NCI-H2107 treated with DMSO at 0.1 percent for 48 hours (cell line): ENCODE measurements at regions not wholly inside any gene's neighbourhood (a gene's known extent, or its start where the extent isn't known, plus 50 kb on each side); places are given as distances from the start of the nearest gene placed in this dataset.
A peak's percentile ranks its signal among the peaks of the same experiment; 100 is the strongest.
"Not testable (repeated sequence)": the region's sequence is repeated elsewhere in the genome, so short reads cannot be mapped to it uniquely, and the experiment has no call there.

Source experiments
- DNase-seq: peaks from one replicate; lab custom pipeline; 2025; ENCODE audit not compliant: unreplicated experiment; lab: John Stamatoyannopoulos, UW

- DNase-seq = not testable (repeated sequence)
Measured at GRCh38 chr5:97234380-97234779, 51.3 kb upstream of the RIOK2 start.

GRCh38 chr5:97242341-97242740 is 59.3 kb upstream of the RIOK2 start:
- DNase-seq = no peak

DNA sequence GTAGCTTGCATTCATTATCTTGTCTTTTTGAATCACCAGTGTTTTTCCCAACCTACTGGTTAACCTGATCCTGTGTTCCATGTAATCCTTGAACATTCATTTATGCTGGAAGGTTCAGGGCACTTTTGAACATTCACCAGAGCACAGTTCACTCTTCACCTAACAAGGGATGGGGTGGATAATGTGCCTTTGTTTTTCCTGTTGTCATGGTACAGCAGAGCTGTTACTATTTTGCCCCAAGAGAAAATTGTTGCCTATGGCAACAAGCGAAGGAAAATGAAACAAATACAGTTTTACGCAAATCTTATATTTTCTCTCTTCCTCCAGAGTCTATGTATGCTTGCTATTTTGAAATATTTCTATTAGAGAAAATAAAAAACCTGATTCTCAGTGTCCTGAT is 60.3 kb upstream of the RIOK2 start:
- no peak for DNase-seq

- no peak for DNase-seq
Measured at GRCh38 chr5:97245386-97245785, 62.3 kb upstream of the RIOK2 start.

DNA sequence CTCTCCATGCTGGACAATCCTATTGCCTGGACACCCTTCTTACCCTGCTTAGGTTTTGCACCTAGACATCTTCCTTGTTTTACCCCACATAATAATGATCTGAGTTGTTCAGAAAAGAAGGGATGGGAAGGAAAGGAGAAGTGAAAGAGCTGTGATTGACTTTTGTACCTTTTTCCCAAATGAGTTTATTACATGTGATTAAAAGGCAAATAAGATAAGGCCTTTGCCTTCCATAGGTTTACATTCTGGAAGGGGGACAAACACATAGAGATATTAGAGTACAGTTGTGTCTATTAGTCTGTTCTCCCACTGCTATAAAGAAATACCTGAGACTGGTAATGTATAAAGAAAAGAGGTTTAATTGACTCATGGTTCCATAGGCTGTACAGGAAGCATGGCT is 67.1 kb upstream of the RIOK2 start:
- no peak for DNase-seq

DNA sequence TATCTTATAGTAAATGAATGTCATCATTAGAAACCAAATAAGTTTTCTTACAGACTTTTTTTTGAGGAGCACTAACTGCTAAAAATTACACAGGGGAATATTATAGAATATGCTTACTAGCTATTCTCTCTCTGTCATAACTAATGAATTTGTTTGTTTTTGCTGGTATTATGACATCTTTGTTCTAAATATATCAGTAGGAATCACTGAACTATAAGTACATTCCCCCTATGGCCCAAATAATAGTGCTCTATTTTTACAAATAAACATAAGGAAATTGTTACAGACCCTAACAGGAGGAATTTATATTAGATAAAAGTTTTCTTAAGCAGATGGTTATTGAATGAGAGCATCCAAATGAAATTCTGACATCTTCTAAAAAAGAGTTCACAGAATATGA is 83.0 kb upstream of the RIOK2 start:
- DNase-seq = no peak

- no peak for DNase-seq
Measured at GRCh38 chr5:97266576-97266975, 83.5 kb upstream of the RIOK2 start.

- no peak for DNase-seq
Measured at GRCh38 chr5:97267767-97268166, 84.7 kb upstream of the RIOK2 start.

DNA sequence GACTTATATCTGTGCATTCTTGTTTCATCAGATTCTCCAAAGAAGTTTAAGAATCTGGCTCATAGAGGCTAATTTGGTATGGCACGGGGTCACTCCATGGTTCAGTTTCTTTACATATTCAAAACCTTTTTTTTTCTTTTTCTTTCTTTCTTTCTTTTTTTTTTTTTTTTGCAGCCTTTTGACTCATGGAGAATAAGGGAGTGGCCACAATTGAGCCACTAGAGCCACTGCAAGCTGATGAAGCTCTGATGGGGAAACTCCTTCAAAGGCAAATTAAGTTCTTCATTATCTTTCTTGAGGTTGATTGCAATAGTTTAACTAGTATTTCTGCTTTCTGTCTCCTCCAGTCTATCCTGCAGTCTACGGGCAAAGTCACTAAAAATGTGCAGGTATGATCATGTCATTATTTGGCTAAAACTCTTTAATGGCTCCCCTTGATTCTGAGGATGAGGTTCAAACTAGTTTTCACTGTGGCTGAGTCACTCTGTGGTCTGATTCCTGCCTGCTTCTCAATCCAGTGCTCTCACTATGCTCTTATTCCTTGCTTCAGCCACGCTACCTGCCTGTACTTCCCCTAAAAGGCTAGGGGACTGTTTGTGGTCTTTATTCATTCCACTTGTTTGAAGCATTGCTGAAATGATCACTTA is 93.5 kb upstream of the RIOK2 start:
- DNase-seq = no peak

- DNase-seq = no peak
Measured at GRCh38 chr5:97281257-97281656, 98.2 kb upstream of the RIOK2 start.

DNA sequence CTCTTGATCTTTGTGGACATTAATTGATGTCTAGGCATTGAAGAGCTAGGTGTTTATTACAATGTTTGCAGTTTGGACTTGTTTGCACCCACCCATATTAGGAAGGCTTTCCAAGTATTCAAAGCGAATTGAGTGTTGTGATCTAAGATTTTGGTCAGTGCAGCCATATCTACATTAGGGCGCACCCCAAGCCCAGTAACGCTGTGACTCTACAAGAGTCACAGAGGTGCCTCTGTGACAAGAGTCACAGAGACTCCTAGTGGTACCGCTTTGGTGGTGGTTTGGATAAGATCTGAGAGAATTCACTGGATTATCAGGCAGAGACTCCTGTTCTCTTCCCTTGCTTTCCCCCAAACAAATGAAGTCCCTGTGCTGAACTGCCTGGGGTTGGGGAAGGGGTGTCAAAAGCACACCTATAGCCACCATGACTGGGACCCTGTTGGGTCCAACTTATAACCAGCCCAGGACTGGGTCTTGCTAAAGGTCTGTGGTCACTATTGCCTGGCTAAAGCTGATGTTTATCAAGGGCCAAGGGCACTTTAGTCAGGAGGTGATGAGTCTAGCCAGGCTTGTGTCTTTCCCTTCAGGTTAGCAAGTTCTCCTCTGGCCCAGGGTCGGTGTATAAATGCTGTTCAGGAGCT is 114.1 kb upstream of the RIOK2 start:
- DNase-seq = peak; percentile 3

- DNase-seq = no peak
Measured at GRCh38 chr5:97297704-97298091, 114.7 kb upstream of the RIOK2 start.

GRCh38 chr5:97301181-97301580 is 118.1 kb upstream of the RIOK2 start:
- DNase-seq = not testable (repeated sequence)

DNA sequence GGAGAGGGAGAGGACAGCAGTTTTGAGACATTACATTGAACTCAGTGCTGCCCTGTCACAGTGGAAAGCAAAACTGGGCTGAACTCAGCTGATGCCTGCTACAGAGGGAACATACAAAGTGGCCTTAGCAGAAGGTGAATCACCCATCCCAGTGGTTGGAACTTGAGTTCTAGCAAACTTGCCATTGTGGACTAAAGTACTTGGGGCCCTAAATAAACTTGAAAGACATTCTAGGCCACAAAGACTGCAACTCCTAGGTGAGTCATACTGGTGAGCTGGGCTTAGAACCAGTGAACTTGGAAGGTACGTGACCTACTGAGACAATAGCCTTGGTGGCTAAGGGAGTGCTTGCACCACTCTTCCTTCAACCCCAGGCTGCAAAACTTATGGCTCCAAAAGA is 155.7 kb upstream of the RIOK2 start:
- DNase-seq = no peak

DNA sequence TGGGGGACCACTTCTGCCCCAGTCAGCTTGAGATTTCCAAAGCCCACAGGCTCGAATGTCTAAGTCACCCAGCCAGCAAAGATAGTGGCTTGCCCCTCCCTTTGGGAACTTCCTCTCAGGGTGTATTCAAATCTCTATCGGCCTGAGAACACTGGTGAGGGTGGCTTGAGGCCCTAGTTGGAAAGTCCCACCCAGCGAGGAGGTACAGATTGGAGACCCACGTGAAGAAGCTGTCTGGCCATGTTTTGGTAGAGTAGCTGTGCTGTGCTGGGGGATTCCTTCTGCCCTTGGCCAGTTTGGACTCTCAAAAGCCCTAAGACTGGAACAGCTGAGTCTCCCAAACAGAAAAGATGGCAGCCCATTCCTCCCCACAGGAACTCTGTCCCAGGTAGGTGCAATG is 172.7 kb upstream of the RIOK2 start:
- DNase-seq = no peak

DNA sequence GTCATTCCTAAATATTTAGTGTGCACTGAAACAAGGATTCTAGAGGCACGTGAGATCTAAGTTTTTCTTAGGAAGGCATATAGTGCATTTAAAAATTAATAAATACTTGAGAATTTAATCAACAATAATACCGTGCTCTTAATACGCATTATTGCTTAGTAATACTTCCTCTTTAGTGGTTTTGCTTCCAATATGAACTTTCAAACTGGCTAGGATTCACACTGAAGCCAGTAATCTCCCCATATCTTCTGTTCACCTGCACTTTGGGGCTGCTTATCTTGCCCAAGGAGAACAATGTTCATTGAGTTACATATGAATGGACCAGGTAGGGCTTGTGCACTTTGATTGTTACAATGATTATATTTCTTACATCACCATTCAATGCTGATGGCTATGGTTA is 180.5 kb upstream of the RIOK2 start:
- no peak for DNase-seq

DNA sequence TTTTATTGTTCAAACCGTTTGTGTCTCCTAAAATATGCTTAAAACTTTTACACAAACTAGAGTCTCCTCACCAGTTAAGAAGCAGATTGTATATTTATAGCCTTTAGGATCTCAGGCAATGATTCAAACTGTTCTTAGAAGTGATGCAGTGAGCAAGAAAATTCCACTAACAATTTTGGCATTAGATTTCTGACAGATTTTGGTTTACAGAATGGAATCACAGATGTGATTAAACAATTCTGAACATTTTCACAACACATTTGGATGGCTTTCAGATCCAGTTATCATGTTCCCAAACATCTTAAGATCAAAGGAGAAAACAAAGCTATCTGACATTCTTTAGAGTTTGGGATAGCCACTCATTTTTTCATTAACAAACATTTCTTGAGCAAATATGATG is 181.7 kb upstream of the RIOK2 start:
- DNase-seq = no peak

GRCh38 chr5:97365163-97365845 is 182.3 kb upstream of the RIOK2 start:
- no peak for DNase-seq

DNA sequence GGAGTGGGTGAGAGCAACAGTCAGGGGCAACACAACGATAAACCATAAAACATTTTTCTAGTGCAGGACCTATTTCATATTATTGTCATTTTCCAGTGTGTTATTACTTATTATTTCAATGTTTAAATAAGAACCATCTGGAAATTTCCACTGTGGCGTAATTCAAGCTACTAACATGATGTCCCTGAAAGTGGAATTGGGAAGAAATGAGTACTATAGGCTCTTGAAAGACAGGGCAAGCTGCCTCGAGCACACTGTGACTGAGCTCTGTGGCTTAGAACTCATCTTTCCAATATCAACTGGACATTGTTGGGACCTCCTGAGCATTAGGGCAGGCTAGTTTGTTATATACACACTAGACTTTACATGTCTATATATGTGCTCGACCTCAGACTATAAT is 182.9 kb upstream of the RIOK2 start:
- DNase-seq = no peak

DNA sequence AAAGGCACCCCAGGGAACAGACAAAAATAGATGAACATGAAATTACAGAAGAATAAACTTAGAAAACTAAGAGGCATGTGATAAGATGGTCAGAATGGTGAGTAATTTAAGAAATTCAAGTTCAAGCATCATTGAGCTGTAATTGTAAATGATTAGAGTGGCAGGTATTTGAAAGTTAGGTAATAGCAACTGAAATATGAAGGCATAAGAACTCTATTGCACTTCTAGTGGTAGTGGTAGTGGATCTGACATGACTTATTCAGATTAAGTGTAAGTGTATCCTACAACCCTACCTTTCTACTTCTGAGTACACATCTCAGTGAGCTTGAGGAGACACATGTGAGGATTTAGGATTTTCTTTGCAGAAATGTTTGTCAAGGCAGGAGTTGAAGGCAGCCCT is 192.9 kb upstream of the RIOK2 start:
- no peak for DNase-seq

GRCh38 chr5:97377582-97377981 is 194.5 kb upstream of the RIOK2 start:
- DNase-seq = no peak

- no peak for DNase-seq
Measured at GRCh38 chr5:97383996-97384395, 200.9 kb upstream of the RIOK2 start.

DNA sequence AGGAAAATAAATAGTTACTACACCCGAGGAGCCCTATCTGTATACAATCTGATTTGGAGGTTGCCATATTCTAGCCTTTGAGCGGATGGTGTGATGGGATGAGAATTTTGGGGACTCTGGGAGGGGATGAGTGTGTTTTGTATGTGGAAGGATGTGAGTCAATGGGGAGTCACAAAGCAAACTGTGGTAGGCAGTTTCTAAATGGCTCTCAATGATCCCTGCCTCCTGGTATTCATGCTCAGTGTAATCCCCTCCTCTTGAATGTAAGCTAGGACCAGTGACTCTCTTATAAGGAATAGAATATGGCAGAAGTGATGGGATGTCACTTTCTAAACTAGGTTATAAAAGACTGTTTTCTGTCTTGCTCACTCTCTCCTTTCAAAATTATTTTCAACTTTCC is 205.7 kb upstream of the RIOK2 start:
- DNase-seq = no peak
